ENCODE measurements at regions not wholly inside any gene's neighbourhood (a gene's known extent, or its start where the extent isn't known, plus 50 kb on each side); places are given as distances from the start of the nearest gene placed in this dataset.

DNA sequence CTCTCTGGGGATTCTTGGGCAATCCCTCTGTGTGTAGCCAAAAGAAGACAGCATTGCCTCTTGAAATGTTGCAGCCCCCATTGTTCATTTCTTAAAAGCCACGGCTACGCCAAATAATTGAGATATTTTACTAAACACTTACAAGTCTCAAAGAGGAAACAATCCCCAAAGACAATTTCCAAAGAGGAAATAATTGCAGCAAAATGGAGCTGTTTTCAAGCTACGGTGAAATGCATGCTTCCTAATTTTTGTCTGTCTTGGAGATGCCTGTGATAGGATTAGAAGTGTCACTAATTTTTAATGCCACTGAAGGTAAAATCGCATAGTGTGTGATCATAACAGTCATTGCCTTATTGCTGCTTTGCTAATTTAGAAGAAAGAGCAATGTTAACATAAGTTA lies 72.9 kb upstream of the NAMPT start:
- no peaks in the 10 kb centered on the region for H3K4me1 ChIP-seq (ENCODE audit: insufficient read depth, low read length, severe bottlenecking)
- H3K36me3 ChIP-seq (ENCODE audit: insufficient read depth, low read length): no peaks in the 10 kb centered on the region
- no peaks in the 10 kb centered on the region for H4K20me1 ChIP-seq (ENCODE audit: insufficient read depth, low read length)
- H3K4me3 ChIP-seq (ENCODE audit: low read depth, low read length, poor library complexity, severe bottlenecking): no peak overlapping the region
- H3K79me2 ChIP-seq (ENCODE audit: insufficient read depth, low read length): no peaks in the 10 kb centered on the region
- H3K27me3 ChIP-seq (ENCODE audit: insufficient read depth, low read length): no peaks in the 10 kb centered on the region
- no peaks in the 10 kb centered on the region for H3K9me3 ChIP-seq (ENCODE audit: low read length)
- no peaks in the 10 kb centered on the region for H3F3A ChIP-seq (ENCODE audit: insufficient read depth, low read length)
- no peak overlapping the region for H3K27ac ChIP-seq (ENCODE audit: low read depth, low read length, poor library complexity, severe bottlenecking)
- no peak overlapping the region for H3K4me2 ChIP-seq (ENCODE audit: low read length)
- no peaks in the 10 kb centered on the region for H3K9me2 ChIP-seq (ENCODE audit: low read depth, low read length)
- no peak overlapping the region for H2AFZ ChIP-seq (ENCODE audit: low read length)
- no peak for TF ChIP-seq EZH2 (IDR thresholded peaks at IDR 0.05; ENCODE audit: borderline replicate concordance, low read length)
- TF ChIP-seq, protein P1, sequence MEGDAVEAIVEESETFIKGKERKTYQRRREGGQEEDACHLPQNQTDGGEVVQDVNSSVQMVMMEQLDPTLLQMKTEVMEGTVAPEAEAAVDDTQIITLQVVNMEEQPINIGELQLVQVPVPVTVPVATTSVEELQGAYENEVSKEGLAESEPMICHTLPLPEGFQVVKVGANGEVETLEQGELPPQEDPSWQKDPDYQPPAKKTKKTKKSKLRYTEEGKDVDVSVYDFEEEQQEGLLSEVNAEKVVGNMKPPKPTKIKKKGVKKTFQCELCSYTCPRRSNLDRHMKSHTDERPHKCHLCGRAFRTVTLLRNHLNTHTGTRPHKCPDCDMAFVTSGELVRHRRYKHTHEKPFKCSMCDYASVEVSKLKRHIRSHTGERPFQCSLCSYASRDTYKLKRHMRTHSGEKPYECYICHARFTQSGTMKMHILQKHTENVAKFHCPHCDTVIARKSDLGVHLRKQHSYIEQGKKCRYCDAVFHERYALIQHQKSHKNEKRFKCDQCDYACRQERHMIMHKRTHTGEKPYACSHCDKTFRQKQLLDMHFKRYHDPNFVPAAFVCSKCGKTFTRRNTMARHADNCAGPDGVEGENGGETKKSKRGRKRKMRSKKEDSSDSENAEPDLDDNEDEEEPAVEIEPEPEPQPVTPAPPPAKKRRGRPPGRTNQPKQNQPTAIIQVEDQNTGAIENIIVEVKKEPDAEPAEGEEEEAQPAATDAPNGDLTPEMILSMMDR (IDR thresholded peaks at IDR 0.05; ENCODE audit: low read length): no peak
- H3K9ac ChIP-seq (ENCODE audit: low read length): no peak overlapping the region

DNA sequence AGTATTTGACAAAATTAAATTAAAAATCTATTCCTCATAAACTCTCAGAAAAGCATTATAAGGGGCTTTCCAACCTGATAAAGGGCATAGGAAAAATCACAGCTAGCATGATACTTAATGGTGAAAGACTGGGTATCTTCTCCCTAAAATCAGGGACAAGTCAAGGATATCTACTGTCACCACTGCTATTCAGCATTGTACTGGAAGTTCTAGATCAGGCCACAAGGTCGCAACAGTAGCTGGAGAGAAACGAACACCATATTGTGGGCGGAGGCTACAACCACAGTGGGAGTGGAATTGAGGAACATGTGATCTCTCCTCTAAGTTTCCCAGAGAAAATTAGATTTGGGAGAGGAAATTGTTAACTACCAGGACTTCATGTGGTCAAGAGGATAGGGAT lies 70.0 kb upstream of the NAMPT start:
- H3F3A ChIP-seq (ENCODE audit: insufficient read depth, low read length): no peaks in the 10 kb centered on the region
- no peak overlapping the region for H2AFZ ChIP-seq (ENCODE audit: low read length)
- no peaks in the 10 kb centered on the region for H3K36me3 ChIP-seq (ENCODE audit: insufficient read depth, low read length)
- H3K9me3 ChIP-seq (ENCODE audit: low read length): no peaks in the 10 kb centered on the region
- H3K4me1 ChIP-seq (ENCODE audit: insufficient read depth, low read length, severe bottlenecking): no peaks in the 10 kb centered on the region
- no peak for TF ChIP-seq EZH2 (IDR thresholded peaks at IDR 0.05; ENCODE audit: borderline replicate concordance, low read length)
- TF ChIP-seq, protein P1 (IDR thresholded peaks at IDR 0.05; ENCODE audit: low read length): no peak
- H3K27me3 ChIP-seq (ENCODE audit: insufficient read depth, low read length): no peaks in the 10 kb centered on the region
- H3K9me2 ChIP-seq (ENCODE audit: low read depth, low read length): no peaks in the 10 kb centered on the region
- no peaks in the 10 kb centered on the region for H3K79me2 ChIP-seq (ENCODE audit: insufficient read depth, low read length)
- no peak overlapping the region for H3K4me2 ChIP-seq (ENCODE audit: low read length)
- no peak overlapping the region for H3K9ac ChIP-seq (ENCODE audit: low read length)
- no peak overlapping the region for H3K27ac ChIP-seq (ENCODE audit: low read depth, low read length, poor library complexity, severe bottlenecking)
- H4K20me1 ChIP-seq (ENCODE audit: insufficient read depth, low read length): no peaks in the 10 kb centered on the region
- no peak overlapping the region for H3K4me3 ChIP-seq (ENCODE audit: low read depth, low read length, poor library complexity, severe bottlenecking)

DNA sequence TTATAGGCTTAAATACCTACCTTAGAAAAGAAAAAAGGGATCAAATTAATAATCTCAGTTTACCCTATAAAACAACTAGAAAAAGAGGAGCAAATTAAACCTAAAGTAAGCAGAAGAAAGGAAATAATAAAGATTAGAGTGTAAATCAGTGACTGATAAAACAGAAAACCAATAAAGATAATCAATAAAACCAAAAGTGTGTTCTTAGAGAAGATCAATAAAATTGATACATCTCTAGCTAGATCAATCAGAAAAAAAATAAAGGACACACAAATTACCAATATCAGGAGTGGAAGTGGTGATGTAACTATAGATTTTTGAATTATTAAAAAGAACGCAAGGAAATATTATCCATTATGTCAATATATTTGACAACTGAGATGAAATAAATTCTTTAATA lies 69.2 kb upstream of the NAMPT start:
- no peak overlapping the region for H3K9ac ChIP-seq (ENCODE audit: low read length)
- no peak overlapping the region for H3K4me2 ChIP-seq (ENCODE audit: low read length)
- H3K79me2 ChIP-seq (ENCODE audit: insufficient read depth, low read length): no peaks in the 10 kb centered on the region
- H4K20me1 ChIP-seq (ENCODE audit: insufficient read depth, low read length): no peaks in the 10 kb centered on the region
- no peaks in the 10 kb centered on the region for H3K4me1 ChIP-seq (ENCODE audit: insufficient read depth, low read length, severe bottlenecking)
- TF ChIP-seq, protein P1 (IDR thresholded peaks at IDR 0.05; ENCODE audit: low read length): no peak
- no peak for TF ChIP-seq EZH2 (IDR thresholded peaks at IDR 0.05; ENCODE audit: borderline replicate concordance, low read length)
- H3K9me3 ChIP-seq (ENCODE audit: low read length): no peaks in the 10 kb centered on the region
- no peaks in the 10 kb centered on the region for H3K36me3 ChIP-seq (ENCODE audit: insufficient read depth, low read length)
- no peaks in the 10 kb centered on the region for H3K27me3 ChIP-seq (ENCODE audit: insufficient read depth, low read length)
- no peaks in the 10 kb centered on the region for H3F3A ChIP-seq (ENCODE audit: insufficient read depth, low read length)
- no peak overlapping the region for H2AFZ ChIP-seq (ENCODE audit: low read length)
- no peak overlapping the region for H3K4me3 ChIP-seq (ENCODE audit: low read depth, low read length, poor library complexity, severe bottlenecking)
- no peaks in the 10 kb centered on the region for H3K9me2 ChIP-seq (ENCODE audit: low read depth, low read length)
- H3K27ac ChIP-seq (ENCODE audit: low read depth, low read length, poor library complexity, severe bottlenecking): no peak overlapping the region
